Neural crest cell (in vitro differentiated cells): ENCODE measurements at regions not wholly inside any gene's neighbourhood (a gene's known extent, or its start where the extent isn't known, plus 50 kb on each side); places are given as distances from the start of the nearest gene placed in this dataset.
"Not testable (repeated sequence)": the region's sequence is repeated elsewhere in the genome, so short reads cannot be mapped to it uniquely, and the experiment has no call there.

Experiments used
- DNase-seq: peaks from one replicate; pipeline ENCODE4 v3.0.0; 2021; ENCODE audit warnings: low read depth, mixed read lengths, low spot score
- H3K27ac Mint-ChIP-seq: one replicate; pipeline ENCODE4 v1.8.0; 2021; ENCODE audit warnings: mild to moderate bottlenecking, mixed read lengths; ENCODE audit not compliant: unreplicated experiment
- H3K27me3 Mint-ChIP-seq: 2 replicates; pipeline ENCODE4 v1.8.0; 2021; ENCODE audit warnings: low read depth, mild to moderate bottlenecking, mixed read lengths
- H3K36me3 Mint-ChIP-seq: 2 replicates; pipeline ENCODE4 v1.8.0; 2021; ENCODE audit warnings: low read depth, mild to moderate bottlenecking, mixed read lengths
- H3K4me1 Mint-ChIP-seq: 2 replicates; pipeline ENCODE4 v1.8.0; 2021; ENCODE audit warnings: mixed read lengths
- H3K4me3 Mint-ChIP-seq: one replicate; pipeline ENCODE4 v1.8.0; 2021; ENCODE audit warnings: mild to moderate bottlenecking, mixed read lengths
- H3K9me3 Mint-ChIP-seq: 2 replicates; pipeline ENCODE4 v1.8.0; 2021; ENCODE audit warnings: mixed read lengths
- TF ChIP-seq, protein P1 (sequence below): fragments of 200-600 bp; sonication (generic); conservative IDR thresholded peaks from 2 replicates; pipeline ENCODE4 v1.5.0; 2021; ENCODE audit warnings: antibody characterized with exemption, mild to moderate bottlenecking

DNA sequence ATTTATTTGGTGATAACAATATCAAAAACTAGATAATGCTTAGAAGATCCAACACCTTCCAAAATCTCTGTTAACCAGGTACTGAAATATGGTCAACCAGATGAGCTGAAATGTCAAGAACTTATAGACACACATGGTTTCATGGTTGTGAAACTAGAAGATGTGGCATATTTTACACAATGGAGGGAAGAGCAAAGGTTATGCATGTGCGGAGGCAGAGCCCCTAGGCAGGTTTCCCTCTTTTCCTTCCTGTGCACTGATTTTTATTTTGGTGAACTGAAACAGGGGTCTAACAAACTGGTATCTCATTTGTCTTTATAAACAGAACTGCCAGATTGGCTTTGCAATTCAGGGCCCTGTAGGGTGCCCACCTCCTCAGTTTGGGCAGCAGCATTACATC lies 91.6 kb downstream of the PRL start:
- H3K9me3 Mint-ChIP-seq, result peaks cover 2% of the 10 kb centered on the region
- no peaks in the 10 kb centered on the region for H3K27me3 Mint-ChIP-seq
- no peak for DNase-seq
- H3K36me3 Mint-ChIP-seq, result peaks cover 7% of the 10 kb centered on the region
- H3K4me1 Mint-ChIP-seq, result peaks cover 21% of the 10 kb centered on the region
- no peak overlapping the region for H3K4me3 Mint-ChIP-seq
- no peak overlapping the region for H3K27ac Mint-ChIP-seq
- TF ChIP-seq, protein P1, sequence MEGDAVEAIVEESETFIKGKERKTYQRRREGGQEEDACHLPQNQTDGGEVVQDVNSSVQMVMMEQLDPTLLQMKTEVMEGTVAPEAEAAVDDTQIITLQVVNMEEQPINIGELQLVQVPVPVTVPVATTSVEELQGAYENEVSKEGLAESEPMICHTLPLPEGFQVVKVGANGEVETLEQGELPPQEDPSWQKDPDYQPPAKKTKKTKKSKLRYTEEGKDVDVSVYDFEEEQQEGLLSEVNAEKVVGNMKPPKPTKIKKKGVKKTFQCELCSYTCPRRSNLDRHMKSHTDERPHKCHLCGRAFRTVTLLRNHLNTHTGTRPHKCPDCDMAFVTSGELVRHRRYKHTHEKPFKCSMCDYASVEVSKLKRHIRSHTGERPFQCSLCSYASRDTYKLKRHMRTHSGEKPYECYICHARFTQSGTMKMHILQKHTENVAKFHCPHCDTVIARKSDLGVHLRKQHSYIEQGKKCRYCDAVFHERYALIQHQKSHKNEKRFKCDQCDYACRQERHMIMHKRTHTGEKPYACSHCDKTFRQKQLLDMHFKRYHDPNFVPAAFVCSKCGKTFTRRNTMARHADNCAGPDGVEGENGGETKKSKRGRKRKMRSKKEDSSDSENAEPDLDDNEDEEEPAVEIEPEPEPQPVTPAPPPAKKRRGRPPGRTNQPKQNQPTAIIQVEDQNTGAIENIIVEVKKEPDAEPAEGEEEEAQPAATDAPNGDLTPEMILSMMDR, result no peak

DNA sequence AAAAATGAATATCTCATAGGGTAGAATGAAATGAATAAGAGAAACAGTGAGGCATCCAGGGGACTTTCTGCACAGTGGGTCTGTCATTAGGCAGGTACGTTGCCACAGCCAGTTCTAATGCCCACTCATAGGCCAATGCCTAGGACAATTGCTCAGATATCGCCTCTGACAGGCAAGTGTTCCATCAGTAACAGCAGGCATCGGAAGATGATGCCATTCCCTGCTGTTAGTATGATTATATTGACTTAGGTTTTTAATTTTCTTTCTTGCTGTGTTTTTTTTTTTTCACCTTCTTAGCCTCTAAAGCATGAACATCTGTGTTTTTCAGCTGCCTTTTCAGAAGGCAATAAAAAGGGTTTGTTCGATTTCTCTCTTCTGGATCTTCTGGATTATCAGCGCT lies 90.7 kb downstream of the PRL start:
- Mint-ChIP-seq H3K27me3 (no peaks in the 10 kb centered on the region), H3K27ac (no peak overlapping the region)

DNA sequence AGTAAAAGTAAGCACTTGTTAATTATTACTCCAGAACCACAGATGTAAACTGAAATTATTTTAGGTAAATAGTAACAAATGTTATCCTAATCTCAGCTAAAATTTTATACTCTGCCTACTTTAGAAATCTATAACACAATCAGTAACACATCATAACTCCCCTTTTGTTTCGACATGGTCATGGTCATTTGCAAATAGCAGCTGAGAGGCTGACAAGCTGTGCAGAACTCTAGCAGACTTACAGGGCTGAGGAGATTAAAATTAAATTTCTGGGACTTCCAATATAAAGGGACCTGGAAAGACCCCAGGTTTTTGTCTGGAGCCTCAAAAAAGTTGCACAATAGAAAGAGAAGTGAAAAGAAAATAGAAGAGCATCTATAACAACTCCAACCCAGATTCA lies 88.8 kb downstream of the PRL start:
- TF ChIP-seq, protein P1, result no peak
- Mint-ChIP-seq H3K9me3 (peaks cover 2% of the 10 kb centered on the region), H3K4me3 (no peak overlapping the region), H3K36me3 (peaks cover 7% of the 10 kb centered on the region), H3K4me1 (peaks cover 21% of the 10 kb centered on the region), H3K27ac (no peak overlapping the region), H3K27me3 (no peaks in the 10 kb centered on the region)
- no peak for DNase-seq

More for the DNA sequence above, 90.7 kb downstream of the PRL start:
- Mint-ChIP-seq H3K4me1 (peaks cover 21% of the 10 kb centered on the region), H3K9me3 (peaks cover 2% of the 10 kb centered on the region), H3K36me3 (peaks cover 7% of the 10 kb centered on the region), H3K4me3 (no peak overlapping the region)
- TF ChIP-seq, protein P1, result no peak
- DNase-seq, result no peak

DNA sequence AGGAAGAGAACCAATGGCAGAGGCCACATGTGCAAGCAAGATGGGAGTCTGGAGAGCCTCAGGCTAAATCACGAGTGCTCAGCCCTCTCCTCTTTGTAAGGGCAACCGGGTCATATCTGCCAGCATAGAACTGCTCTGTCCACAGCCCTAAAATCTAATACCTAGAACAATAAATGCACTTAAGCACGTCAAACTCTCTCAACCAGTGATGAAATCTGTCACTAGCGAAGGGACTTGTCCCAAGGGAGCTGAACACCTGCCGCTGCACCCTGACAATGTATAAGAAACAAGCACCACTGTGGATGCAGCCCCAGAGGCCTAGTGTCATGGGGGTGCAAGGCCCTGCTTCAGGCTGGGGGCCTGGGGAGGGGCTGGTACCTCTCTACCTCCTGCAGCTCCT lies 82.5 kb downstream of the PRL start:
- DNase-seq, result no peak
- peaks cover 3% of the 10 kb centered on the region for H3K4me1 Mint-ChIP-seq
- TF ChIP-seq, protein P1, result no peak
- no peaks in the 10 kb centered on the region for H3K9me3 Mint-ChIP-seq
- H3K27ac Mint-ChIP-seq, result peak overlapping the region; percentile 68
- H3K4me3 Mint-ChIP-seq, result no peak overlapping the region
- no peaks in the 10 kb centered on the region for H3K27me3 Mint-ChIP-seq
- H3K36me3 Mint-ChIP-seq, result no peaks in the 10 kb centered on the region

DNA sequence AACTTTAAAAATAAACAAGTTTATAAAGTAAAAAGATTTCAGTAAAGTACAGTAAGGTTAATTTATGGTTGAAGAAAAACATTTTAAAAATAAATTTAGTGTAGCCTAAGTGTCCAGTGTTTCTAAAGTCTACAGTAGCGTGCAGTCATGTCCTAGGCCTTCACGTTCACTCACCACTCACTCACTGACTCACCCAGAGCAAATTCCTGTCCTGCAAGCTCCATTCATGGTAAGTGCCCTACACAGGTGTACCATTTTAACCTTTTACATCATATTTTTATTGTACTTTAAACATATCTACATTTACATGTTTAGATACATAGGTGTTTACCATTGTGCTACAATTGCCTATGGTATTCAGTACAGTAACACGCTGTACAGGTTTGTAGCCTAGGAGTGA lies 81.4 kb downstream of the PRL start:
- H3K4me1 Mint-ChIP-seq, H3K4me3 Mint-ChIP-seq, H3K9me3 Mint-ChIP-seq, DNase-seq, H3K36me3 Mint-ChIP-seq, H3K27ac Mint-ChIP-seq, H3K27me3 Mint-ChIP-seq: not testable (repeated sequence)

DNA sequence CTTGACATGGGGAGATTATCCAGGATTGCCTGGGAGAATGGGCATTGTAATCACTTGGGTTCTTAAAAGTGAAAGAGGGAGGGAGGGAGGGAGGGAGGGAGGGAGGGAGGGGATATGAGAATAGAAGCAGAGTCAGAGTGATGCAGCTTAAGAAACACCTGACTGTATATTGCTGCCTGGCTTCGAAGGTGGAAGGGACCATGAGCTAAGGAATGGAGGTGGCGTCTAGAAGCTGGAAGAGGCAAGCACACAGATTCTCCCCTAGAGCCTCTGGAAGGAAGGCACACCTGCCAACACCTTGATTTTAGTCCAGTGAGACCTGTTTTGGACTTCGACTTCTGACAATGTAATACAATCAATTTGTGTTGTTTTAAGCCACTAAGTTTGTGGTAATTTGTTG lies 78.4 kb downstream of the PRL start:
- H3K4me1 Mint-ChIP-seq, result no peaks in the 10 kb centered on the region
- H3K36me3 Mint-ChIP-seq, result no peaks in the 10 kb centered on the region
- no peak for DNase-seq
- no peaks in the 10 kb centered on the region for H3K9me3 Mint-ChIP-seq
- no peaks in the 10 kb centered on the region for H3K27me3 Mint-ChIP-seq
- H3K4me3 Mint-ChIP-seq, result no peak overlapping the region
- no peak overlapping the region for H3K27ac Mint-ChIP-seq
- TF ChIP-seq, protein P1, result no peak
